Retinal pigment epithelial cell (primary cell): ENCODE measurements at regions not wholly inside any gene's neighbourhood (a gene's known extent, or its start where the extent isn't known, plus 50 kb on each side); places are given as distances from the start of the nearest gene placed in this dataset.
"Not testable (repeated sequence)": the region's sequence is repeated elsewhere in the genome, so short reads cannot be mapped to it uniquely, and the experiment has no call there.

Experiments used
- DNase-seq: peaks from one replicate; pipeline ENCODE4 v3.0.0-alpha.2; 2010; ENCODE audit warnings: low read depth
- H3K4me3 ChIP-seq: 2 replicates; pipeline ENCODE4 v1.5.1; 2011; ENCODE audit warnings: mild to moderate bottlenecking, low read length, control low read depth, moderate library complexity
- CTCF ChIP-seq: conservative IDR thresholded peaks from 2 replicates; pipeline ENCODE4 v1.5.1; 2011; ENCODE audit warnings: low read depth, low read length, control low read depth, inconsistent platforms

GRCh38 chr12:105640761-105641160 is 310.3 kb downstream of the C12orf75 start:
- no peak overlapping the region for H3K4me3 ChIP-seq
- TF ChIP-seq CTCF: no peak
- no peak for DNase-seq

GRCh38 chr12:105641749-105642148 is 311.3 kb downstream of the C12orf75 start:
- no peak for DNase-seq
- TF ChIP-seq CTCF: no peak
- no peak overlapping the region for H3K4me3 ChIP-seq

GRCh38 chr12:105644770-105645169 is 314.3 kb downstream of the C12orf75 start:
- no peak for DNase-seq
- no peak overlapping the region for H3K4me3 ChIP-seq
- TF ChIP-seq CTCF: no peak

- no peak for DNase-seq
- no peak overlapping the region for H3K4me3 ChIP-seq
- no peak for TF ChIP-seq CTCF
These were observed 324.1 kb downstream of the C12orf75 start for GRCh38 chr12:105654606-105655005.

GRCh38 chr12:105658389-105658788 is 327.9 kb downstream of the C12orf75 start:
- no peak for TF ChIP-seq CTCF
- DNase-seq: no peak
- no peak overlapping the region for H3K4me3 ChIP-seq

- DNase-seq: no peak
- H3K4me3 ChIP-seq: no peak overlapping the region
- TF ChIP-seq CTCF: no peak
These were observed 329.0 kb downstream of the C12orf75 start for GRCh38 chr12:105659355-105660075.

- not testable (repeated sequence) for DNase-seq, H3K4me3 ChIP-seq
These were observed 334.3 kb downstream of the C12orf75 start for GRCh38 chr12:105664765-105665164.

GRCh38 chr12:105665366-105665765 is 334.9 kb downstream of the C12orf75 start:
- DNase-seq: no peak
- no peak for TF ChIP-seq CTCF
- H3K4me3 ChIP-seq: no peak overlapping the region
